ENCODE measurements at regions not wholly inside any gene's neighbourhood (a gene's known extent, or its start where the extent isn't known, plus 50 kb on each side); places are given as distances from the start of the nearest gene placed in this dataset.

GRCh38 chr5:116759860-116760640 lies 185.4 kb upstream of the SEMA6A start:
- no peaks in the 10 kb centered on the region for H3K9me3 ChIP-seq
- TF ChIP-seq POLR2AphosphoS5 (IDR thresholded peaks at IDR 0.05), result no peak
- no peak for TF ChIP-seq CTCF (IDR thresholded peaks at IDR 0.05)
- no peak for TF ChIP-seq EP300 (IDR thresholded peaks at IDR 0.05)
- TF ChIP-seq POLR2A (IDR thresholded peaks at IDR 0.05), result no peak
- H3K27me3 ChIP-seq, result no peaks in the 10 kb centered on the region
- peak overlapping the region in 2 of 4 donors; percentile 5 to 27 for H3K27ac ChIP-seq
- no peaks in the 10 kb centered on the region for H3K36me3 ChIP-seq
- peak; percentile 85 for ATAC-seq
- no peak overlapping the region for H3K4me3 ChIP-seq
- no peaks in the 10 kb centered on the region for H3K4me1 ChIP-seq
- WGBS, 2 donors (ENCODE audit: low coverage in 1 of 2), result 67 to 79% methylated on average over 6 to 7 of the region's 10 CpGs

GRCh38 chr5:116757326-116757725 lies 182.7 kb upstream of the SEMA6A start:
- no peak for TF ChIP-seq EP300 (IDR thresholded peaks at IDR 0.05)
- TF ChIP-seq POLR2A (IDR thresholded peaks at IDR 0.05), result no peak
- no peak for TF ChIP-seq POLR2AphosphoS5 (IDR thresholded peaks at IDR 0.05)
- no peak for TF ChIP-seq CTCF (IDR thresholded peaks at IDR 0.05)
- no peak overlapping the region for H3K4me3 ChIP-seq
- H3K9me3 ChIP-seq, result no peaks in the 10 kb centered on the region
- no peaks in the 10 kb centered on the region for H3K27me3 ChIP-seq
- ATAC-seq, result no peak
- no peaks in the 10 kb centered on the region for H3K36me3 ChIP-seq
- H3K27ac ChIP-seq, result no peak overlapping the region
- H3K4me1 ChIP-seq, result no peaks in the 10 kb centered on the region
- WGBS, 2 donors (ENCODE audit: low coverage in 1 of 2), result 83 to 100% methylated on average over 1 of the region's 1 CpG

GRCh38 chr5:116756531-116756930 lies 181.9 kb upstream of the SEMA6A start:
- Histone ChIP-seq H3K27me3 (no peaks in the 10 kb centered on the region), H3K9me3 (no peaks in the 10 kb centered on the region), H3K27ac (no peak overlapping the region), H3K4me3 (no peak overlapping the region), H3K4me1 (no peaks in the 10 kb centered on the region), H3K36me3 (no peaks in the 10 kb centered on the region)
- ATAC-seq, result no peak
- TF ChIP-seq CTCF (IDR thresholded peaks at IDR 0.05) (peak in 1 of 4 experiments; percentile 32), POLR2AphosphoS5 (IDR thresholded peaks at IDR 0.05) (no peak), POLR2A (IDR thresholded peaks at IDR 0.05) (no peak)
- WGBS, 2 donors (ENCODE audit: low coverage in 1 of 2), result no CpG with 5 or more reads among the region's 1 CpG

- Histone ChIP-seq H3K27ac (no peak overlapping the region), H3K9me3 (no peaks in the 10 kb centered on the region), H3K27me3 (no peaks in the 10 kb centered on the region), H3K36me3 (no peaks in the 10 kb centered on the region), H3K4me3 (no peak overlapping the region), H3K4me1 (no peaks in the 10 kb centered on the region)
- TF ChIP-seq EP300 (IDR thresholded peaks at IDR 0.05), result no peak
- TF ChIP-seq POLR2AphosphoS5 (IDR thresholded peaks at IDR 0.05), result no peak
- no peak for TF ChIP-seq POLR2A (IDR thresholded peaks at IDR 0.05)
- no peak for TF ChIP-seq CTCF (IDR thresholded peaks at IDR 0.05)
- no peak for ATAC-seq
These were observed 179.9 kb upstream of the SEMA6A start for GRCh38 chr5:116754556-116754955.

GRCh38 chr5:116751684-116752083 lies 177.1 kb upstream of the SEMA6A start:
- no peak for TF ChIP-seq EP300 (IDR thresholded peaks at IDR 0.05)
- no peak for TF ChIP-seq CTCF (IDR thresholded peaks at IDR 0.05)
- TF ChIP-seq POLR2AphosphoS5 (IDR thresholded peaks at IDR 0.05), result no peak
- TF ChIP-seq POLR2A (IDR thresholded peaks at IDR 0.05), result no peak
- Histone ChIP-seq H3K4me1 (no peaks in the 10 kb centered on the region), H3K9me3 (no peaks in the 10 kb centered on the region), H3K4me3 (no peak overlapping the region), H3K27ac (no peak overlapping the region), H3K27me3 (no peaks in the 10 kb centered on the region), H3K36me3 (no peaks in the 10 kb centered on the region)
- ATAC-seq, result no peak
